Right cardiac atrium (tissue), 5 donors: ENCODE measurements at regions not wholly inside any gene's neighbourhood (a gene's known extent, or its start where the extent isn't known, plus 50 kb on each side); places are given as distances from the start of the nearest gene placed in this dataset.
A peak's percentile ranks its signal among the peaks of the same experiment; 100 is the strongest.

Experiments
- ATAC-seq, 2 donors: fragments of 200-7000 bp; cut with Tn5 transposase; one replicate each; pipeline versions ENCODE4 v1.8.0 to v1.9.1; 2020; ENCODE audit warnings: moderate library complexity in 2 of 2, mild to moderate bottlenecking in 1 of 2
- DNase-seq, 3 donors: peaks; one replicate each; pipeline ENCODE4 v3.0.0-alpha.2; 2020
- H3K27ac ChIP-seq: one replicate; pipeline ENCODE4 v1.5.1; 2013; ENCODE audit warnings: mild to moderate bottlenecking, low read length, control low read depth, moderate library complexity
- H3K27me3 ChIP-seq: one replicate; pipeline ENCODE4 v1.6.1; 2013; ENCODE audit not compliant: control insufficient read depth, insufficient read depth
- H3K4me1 ChIP-seq: one replicate; pipeline ENCODE4 v1.6.1; 2013; ENCODE audit warnings: low read length; ENCODE audit not compliant: control insufficient read depth, insufficient read depth
- H3K4me3 ChIP-seq: one replicate; pipeline ENCODE4 v1.5.1; 2013; ENCODE audit warnings: low read length, control low read depth
- H3K9me3 ChIP-seq: one replicate; pipeline ENCODE4 v1.6.1; 2013; ENCODE audit warnings: low read length; ENCODE audit not compliant: control insufficient read depth
- WGBS: extraction: QIAGEN DNeasy Blood & Tissue Kit; methylation state at CpG from one replicate; pipeline ENCODE4 v1.1.7; 2013; 5-methylcytosine and 5-hydroxymethylcytosine counted together
- intact Hi-C, 4 donors: fragments of 100-400 bp; cut with DNase I; formaldehyde crosslinking; loops; one replicate each; pipeline versions ENCODE4 v1.11.0 to v1.14.0; 2022 to 2023
- donor health status: healthy with polysubstance abuse.
- donor health status: DM: no; HTN: yes; CAD: no.
- donor health status: DM: no; HTN: no; CAD: no.
- donor health status: DM: no; HTN: yes; CAD: no; lungs with severe emphysema.
- donor health status: DM: yes; HTN: yes; CAD: no.

DNA sequence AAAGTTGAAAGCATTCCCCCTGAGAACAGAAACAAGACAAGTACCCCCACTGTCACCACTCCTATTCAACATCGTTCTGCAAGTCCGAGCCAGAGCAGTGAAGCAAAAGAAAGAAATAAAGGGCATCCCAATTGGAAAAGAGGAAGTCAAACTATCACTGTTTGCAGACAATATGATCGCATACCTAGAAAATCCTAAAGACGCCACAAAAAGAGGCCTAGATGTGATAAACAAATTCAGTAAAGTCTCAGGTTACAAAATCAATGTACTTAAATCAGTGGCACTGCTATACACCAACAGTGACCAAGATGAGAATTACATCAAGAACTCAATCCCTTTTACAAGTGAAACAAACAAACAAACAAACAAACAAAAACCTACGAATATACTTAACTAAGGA is 87.7 kb upstream of the COCH start:
- DNase-seq: no peak
- 87% methylated on average over 5 of the region's 5 CpGs for WGBS
- Histone ChIP-seq H3K27me3 (no peaks in the 10 kb centered on the region), H3K27ac (no peak overlapping the region), H3K9me3 (no peaks in the 10 kb centered on the region), H3K4me1 (no peaks in the 10 kb centered on the region), H3K4me3 (no peak overlapping the region)
- ATAC-seq: no peak
- intact Hi-C loops: no loop called here

DNA sequence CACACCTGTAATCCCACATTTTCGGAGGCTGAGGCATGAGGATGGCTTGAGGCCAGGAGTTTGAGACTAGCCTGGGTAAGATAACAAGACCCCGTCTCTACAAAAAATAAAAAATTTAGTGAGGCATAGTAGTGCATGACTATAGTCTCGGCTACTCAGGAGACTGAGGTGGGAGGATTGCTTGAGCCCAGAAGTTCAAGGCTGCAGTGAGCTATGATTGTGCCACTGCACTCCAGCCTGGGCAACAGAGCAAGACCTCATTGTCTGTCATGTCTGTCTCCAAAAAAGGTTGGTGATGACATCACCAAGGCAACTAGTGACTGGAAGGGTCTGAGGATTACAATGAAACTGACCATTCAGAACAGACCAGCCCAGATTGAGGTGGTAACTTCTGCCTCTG is 83.5 kb upstream of the COCH start:
- WGBS: 78% methylated on average over 3 of the region's 3 CpGs
- H3K4me3 ChIP-seq: no peak overlapping the region
- ATAC-seq (no peak), DNase-seq (no peak)
- H3K27me3 ChIP-seq: no peaks in the 10 kb centered on the region
- intact Hi-C loops: no loop called here
- H3K27ac ChIP-seq: no peak overlapping the region
- no peaks in the 10 kb centered on the region for H3K4me1 ChIP-seq
- H3K9me3 ChIP-seq: no peaks in the 10 kb centered on the region

DNA sequence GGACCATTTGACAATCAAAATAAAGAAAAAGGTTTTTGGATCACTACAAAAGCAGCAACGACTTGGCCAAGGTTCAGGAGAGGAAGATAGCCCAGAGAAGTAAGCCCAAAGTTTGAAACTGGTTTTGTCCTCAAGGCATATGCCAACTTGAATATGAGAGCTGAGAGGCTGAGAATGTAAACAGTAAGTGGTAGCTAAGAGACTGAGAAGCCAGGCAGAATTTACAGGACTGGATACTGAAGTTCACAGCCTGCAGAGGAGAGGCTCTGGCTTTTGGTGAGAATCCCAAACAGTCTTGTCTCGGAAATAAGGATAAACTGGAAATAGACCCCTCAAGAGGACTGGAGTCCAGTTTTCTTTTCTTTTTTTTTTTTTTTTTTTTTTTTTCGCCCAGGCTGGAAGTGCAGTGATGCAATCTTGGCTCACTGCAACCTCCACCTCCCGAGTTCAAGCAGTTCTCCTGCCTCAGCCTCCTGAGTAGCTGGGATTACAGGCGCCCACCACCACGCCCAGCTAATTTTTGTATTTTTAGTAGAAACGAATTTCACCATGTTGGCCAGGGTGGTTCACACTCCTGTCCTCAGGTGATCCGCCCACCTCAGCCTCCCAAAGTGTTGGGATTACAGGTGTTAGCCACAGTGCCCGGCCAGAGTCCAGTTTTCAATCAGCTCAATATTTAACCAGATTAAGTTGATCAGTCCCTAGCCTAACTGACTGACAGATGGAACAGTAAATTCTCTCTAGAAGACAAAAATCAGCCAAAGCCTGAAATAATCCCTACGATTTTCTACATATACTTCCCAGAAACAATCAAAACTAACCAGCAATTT is 82.6 kb upstream of the COCH start:
- H3K27ac ChIP-seq: no peak overlapping the region
- ATAC-seq (no peak), DNase-seq (no peak)
- no peak overlapping the region for H3K4me3 ChIP-seq
- H3K9me3 ChIP-seq: no peaks in the 10 kb centered on the region
- intact Hi-C loops: no loop called here
- H3K4me1 ChIP-seq: no peaks in the 10 kb centered on the region
- 81% methylated on average over 10 of the region's 10 CpGs for WGBS
- no peaks in the 10 kb centered on the region for H3K27me3 ChIP-seq

DNA sequence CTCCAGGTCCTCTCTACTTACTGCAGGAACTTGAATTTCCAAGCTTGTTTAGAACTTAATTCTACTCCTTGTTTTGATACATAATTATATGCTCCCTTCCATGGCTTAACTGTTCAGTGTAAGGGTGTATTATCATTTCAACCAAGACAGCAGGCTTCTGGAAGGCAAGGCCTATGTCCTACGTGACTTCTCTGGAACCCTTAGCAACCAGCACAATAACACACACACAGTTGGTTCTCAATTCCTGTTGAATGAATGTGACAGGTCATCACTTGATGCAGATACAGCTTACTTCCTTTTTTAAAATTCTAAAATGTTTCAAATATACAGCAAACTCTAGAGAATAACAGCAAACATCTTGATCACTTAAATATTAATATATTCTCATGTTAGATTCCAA is 77.7 kb upstream of the COCH start:
- ATAC-seq (no peak), DNase-seq (no peak)
- Histone ChIP-seq H3K4me3 (no peak overlapping the region), H3K4me1 (no peaks in the 10 kb centered on the region), H3K27ac (no peak overlapping the region), H3K9me3 (no peaks in the 10 kb centered on the region), H3K27me3 (no peaks in the 10 kb centered on the region)
- WGBS: 43% methylated on average over 1 of the region's 1 CpG
- intact Hi-C loops: no loop called here

DNA sequence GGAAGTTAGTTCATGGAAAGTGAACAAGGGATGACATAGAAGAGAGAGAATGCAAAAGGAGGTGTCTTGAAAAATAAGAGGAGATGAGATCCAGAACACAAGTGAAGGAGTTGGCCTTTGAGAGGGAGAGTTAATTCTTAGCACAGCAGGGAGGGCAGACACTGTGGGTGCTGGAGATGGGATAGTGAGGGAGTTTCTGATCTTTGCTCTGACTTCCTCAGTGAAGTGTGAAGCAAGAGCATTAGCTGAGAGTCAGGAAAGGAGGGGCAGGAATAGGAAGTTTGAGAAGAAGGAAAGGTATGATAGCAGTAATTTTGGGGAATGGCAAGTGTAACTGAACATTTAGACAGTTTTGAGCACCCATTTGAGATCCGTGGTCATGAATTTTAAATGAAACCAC is 75.8 kb upstream of the COCH start:
- Histone ChIP-seq H3K27ac (no peak overlapping the region), H3K4me3 (no peak overlapping the region), H3K27me3 (no peaks in the 10 kb centered on the region), H3K9me3 (no peaks in the 10 kb centered on the region), H3K4me1 (no peaks in the 10 kb centered on the region)
- WGBS: 39% methylated on average over 1 of the region's 1 CpG
- ATAC-seq (no peak), DNase-seq (no peak)
- intact Hi-C loops: no loop called here

DNA sequence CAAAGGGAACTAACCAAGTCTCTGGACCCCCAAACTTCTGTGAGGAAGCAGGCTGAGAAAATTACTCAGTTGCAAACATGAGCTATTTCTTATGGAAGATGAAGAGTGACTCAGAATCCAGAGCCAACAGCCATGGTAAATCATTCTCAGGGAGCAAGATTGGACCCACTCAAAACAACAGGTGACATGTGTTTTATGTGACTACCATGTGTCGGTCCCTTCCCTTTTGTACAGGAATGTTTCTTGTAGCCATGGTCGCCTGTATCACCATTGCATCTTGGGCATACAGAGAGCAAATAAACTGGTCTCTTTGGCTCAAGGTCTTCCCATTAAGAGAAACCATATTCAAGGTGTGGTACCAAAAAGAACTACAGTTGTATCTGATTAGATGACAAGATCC is 75.4 kb upstream of the COCH start:
- H3K27me3 ChIP-seq: no peaks in the 10 kb centered on the region
- no peak overlapping the region for H3K27ac ChIP-seq
- no peak overlapping the region for H3K4me3 ChIP-seq
- ATAC-seq (no peak), DNase-seq (no peak)
- 74% methylated on average over 2 of the region's 2 CpGs for WGBS
- no peaks in the 10 kb centered on the region for H3K4me1 ChIP-seq
- intact Hi-C loops: no loop called here
- no peaks in the 10 kb centered on the region for H3K9me3 ChIP-seq

DNA sequence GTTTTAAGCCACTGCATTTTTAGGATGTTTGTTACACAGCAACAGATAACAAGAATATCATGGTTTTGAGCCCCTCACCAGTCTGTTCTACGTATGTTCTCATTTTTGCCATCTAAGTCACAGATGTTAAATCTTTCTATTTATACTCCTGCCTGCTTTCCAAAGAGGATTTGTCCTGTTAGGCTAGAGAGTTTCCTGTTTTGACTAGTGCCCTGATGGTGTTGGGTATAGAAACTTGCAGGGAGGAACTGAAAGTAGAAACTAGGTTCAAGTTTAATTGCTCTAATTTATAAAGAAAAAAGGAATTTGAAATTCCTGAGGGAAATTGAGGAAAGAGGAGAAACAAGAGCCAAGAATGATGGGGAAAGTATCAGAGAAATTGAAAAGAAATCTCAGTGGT is 74.4 kb upstream of the COCH start:
- Histone ChIP-seq H3K9me3 (no peaks in the 10 kb centered on the region), H3K27me3 (no peaks in the 10 kb centered on the region), H3K4me3 (no peak overlapping the region), H3K4me1 (no peaks in the 10 kb centered on the region), H3K27ac (no peak overlapping the region)
- no peak for DNase-seq
- no peak for ATAC-seq
- 45% methylated on average over 1 of the region's 1 CpG for WGBS
- intact Hi-C loops: no loop called here

DNA sequence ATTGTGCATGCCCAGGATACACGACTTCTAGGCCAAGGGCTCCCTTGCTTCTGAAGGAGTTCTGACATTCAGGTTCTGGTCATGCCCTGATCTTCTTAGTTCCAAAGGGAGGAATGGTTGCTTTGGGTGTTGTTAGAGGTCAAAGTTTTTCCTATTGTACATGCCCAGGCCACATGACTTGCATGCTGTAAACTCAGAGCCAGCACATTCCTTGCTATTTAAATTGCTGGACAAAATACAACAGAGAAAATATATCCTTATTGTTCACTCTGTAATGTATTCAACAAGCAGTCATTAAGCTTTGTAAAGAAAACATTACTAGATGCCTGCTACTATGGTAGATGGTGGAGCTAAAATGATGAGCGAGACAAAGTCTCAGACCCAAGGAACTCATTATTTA is 71.2 kb upstream of the COCH start:
- Histone ChIP-seq H3K27ac (no peak overlapping the region), H3K9me3 (no peaks in the 10 kb centered on the region), H3K4me3 (no peak overlapping the region), H3K4me1 (no peaks in the 10 kb centered on the region), H3K27me3 (no peaks in the 10 kb centered on the region)
- 71% methylated on average over 2 of the region's 2 CpGs for WGBS
- ATAC-seq: no peak
- intact Hi-C loops: no loop called here
- no peak for DNase-seq

DNA sequence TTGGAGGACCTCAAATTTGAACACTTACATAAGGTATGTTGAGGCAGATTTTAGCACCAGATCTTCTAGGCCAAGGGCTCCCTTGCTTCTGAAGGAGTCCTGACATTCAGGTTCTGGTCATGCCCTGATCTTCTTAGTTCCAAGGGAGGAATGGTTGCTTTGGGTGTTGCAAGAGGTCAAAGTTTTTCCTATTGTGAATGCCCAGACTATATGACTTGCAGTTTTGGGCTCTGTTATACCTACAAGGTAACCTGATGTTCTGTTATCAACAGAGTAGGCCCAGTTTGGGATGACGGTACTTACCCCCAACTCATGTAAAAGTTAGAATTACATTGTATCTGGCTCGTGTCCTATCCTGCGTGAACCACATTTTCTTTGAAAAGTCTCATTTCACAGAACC is 69.1 kb upstream of the COCH start:
- ATAC-seq: no peak
- WGBS: 90% methylated on average over 3 of the region's 3 CpGs
- intact Hi-C loops: no loop called here
- DNase-seq: no peak
- no peak overlapping the region for H3K27ac ChIP-seq
- H3K4me1 ChIP-seq: no peaks in the 10 kb centered on the region
- no peak overlapping the region for H3K4me3 ChIP-seq
- no peaks in the 10 kb centered on the region for H3K9me3 ChIP-seq
- H3K27me3 ChIP-seq: no peaks in the 10 kb centered on the region

DNA sequence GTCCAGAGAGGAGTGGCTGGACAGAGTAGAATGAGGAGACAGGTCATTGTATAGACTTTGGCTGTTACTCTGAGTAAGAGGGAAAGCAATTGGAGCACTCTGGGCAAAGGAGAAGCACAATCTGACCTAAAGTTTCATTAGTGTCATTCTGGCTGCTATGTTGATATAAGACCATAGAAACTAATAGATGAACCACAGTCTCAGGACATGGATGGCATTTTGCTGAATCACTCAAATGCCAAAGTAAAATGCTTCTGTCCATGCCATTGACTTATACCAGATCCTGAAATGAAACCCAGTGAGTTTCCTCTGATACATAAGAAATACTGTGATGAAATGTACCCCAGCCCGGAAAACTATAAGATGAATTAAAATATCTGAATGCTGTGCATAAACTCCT is 65.8 kb upstream of the COCH start:
- no peaks in the 10 kb centered on the region for H3K4me1 ChIP-seq
- H3K4me3 ChIP-seq: no peak overlapping the region
- no peaks in the 10 kb centered on the region for H3K27me3 ChIP-seq
- DNase-seq: no peak
- ATAC-seq: no peak
- no peak overlapping the region for H3K27ac ChIP-seq
- WGBS: 95% methylated on average over 1 of the region's 1 CpG
- H3K9me3 ChIP-seq: no peaks in the 10 kb centered on the region
- intact Hi-C loops: no loop called here

DNA sequence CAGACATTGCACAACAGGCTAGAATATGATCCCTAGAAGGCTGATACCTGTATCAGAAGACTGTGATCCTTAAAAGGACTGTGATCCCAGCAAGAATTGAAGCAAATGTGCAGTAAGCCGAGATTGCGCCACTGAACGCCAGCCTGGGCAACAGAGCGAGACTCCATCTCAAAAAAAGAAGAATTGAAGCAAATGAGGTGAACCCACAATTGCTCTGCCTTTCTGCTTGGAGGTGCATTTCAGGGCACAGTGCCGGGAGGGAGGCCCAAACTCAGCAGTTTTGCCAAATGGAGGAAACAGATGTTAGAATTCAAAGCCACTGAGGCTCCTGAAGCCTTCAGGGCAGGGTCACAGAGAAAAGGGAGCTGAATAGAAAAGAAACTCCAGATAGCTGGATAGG is 61.1 kb upstream of the COCH start:
- H3K27me3 ChIP-seq: no peaks in the 10 kb centered on the region
- H3K4me1 ChIP-seq: no peaks in the 10 kb centered on the region
- intact Hi-C loops: no loop called here
- no peak overlapping the region for H3K27ac ChIP-seq
- no peak overlapping the region for H3K4me3 ChIP-seq
- WGBS: 78% methylated on average over 5 of the region's 5 CpGs
- H3K9me3 ChIP-seq: no peaks in the 10 kb centered on the region
- ATAC-seq (no peak), DNase-seq (peak in 1 of 3 donors; percentile 14)

DNA sequence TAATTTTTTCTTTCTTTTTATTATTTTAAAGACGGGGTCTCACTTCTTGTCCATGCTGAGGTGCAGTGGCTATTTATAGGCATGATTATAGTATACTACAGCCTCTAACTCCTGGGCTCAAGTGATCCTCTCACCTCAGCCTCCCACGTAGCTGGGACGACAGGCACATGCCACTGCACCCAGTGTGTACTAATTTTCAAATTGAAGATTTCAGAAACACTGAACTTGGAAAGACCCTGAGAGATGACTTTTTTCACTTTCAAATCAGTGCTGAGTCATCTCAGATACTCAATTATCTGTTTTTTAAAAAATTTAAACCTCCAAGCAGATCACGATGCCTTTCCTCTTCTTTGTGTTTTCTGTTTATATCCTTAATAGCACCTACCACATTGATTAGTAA is 53.7 kb upstream of the COCH start:
- no peak overlapping the region for H3K4me3 ChIP-seq
- no peaks in the 10 kb centered on the region for H3K4me1 ChIP-seq
- no peak for DNase-seq
- WGBS: 89% methylated on average over 4 of the region's 4 CpGs
- intact Hi-C loops: no loop called here
- no peaks in the 10 kb centered on the region for H3K9me3 ChIP-seq
- no peak for ATAC-seq
- no peak overlapping the region for H3K27ac ChIP-seq
- H3K27me3 ChIP-seq: no peaks in the 10 kb centered on the region
